ENCODE measurements at regions not wholly inside any gene's neighbourhood (a gene's known extent, or its start where the extent isn't known, plus 50 kb on each side); places are given as distances from the start of the nearest gene placed in this dataset.

GRCh38 chr19:23817519-23817918 is 58.8 kb upstream of the ZNF681 start:
- intact Hi-C loops (cut with DNase I) = no loop called here
- Histone ChIP-seq H3K4me3 (no peak overlapping the region), H3K4me1 (no peaks in the 10 kb centered on the region), H3K36me3 (replicated peaks in 1 of 2; ENCODE audit: insufficient read depth in 1 of 2, low read depth in 2 of 2) (no peaks in the 10 kb centered on the region), H3K27me3 (no peaks in the 10 kb centered on the region), H3K27ac (no peak overlapping the region), H3K9me3 (peaks cover 0 to 16% (median 0%) of the 10 kb centered on the region in 3 donors)
- no peak for ATAC-seq
- TF ChIP-seq CTCF (IDR thresholded peaks at IDR 0.05) (peak in 2 of 7 experiments; percentile 4 to 8), POLR2A (IDR thresholded peaks at IDR 0.05) (no peak)
- WGBS, 2 donors = 41 to 49% methylated on average over 4 of the region's 4 CpGs
- peak; percentile 12 to 53 (median 16) for DNase-seq

GRCh38 chr19:23810496-23810895 is 51.8 kb upstream of the ZNF681 start:
- no peak overlapping the region for H3K4me3 ChIP-seq
- intact Hi-C loops (cut with DNase I) = no loop called here
- H3K27me3 ChIP-seq = no peaks in the 10 kb centered on the region
- no peak overlapping the region for H3K27ac ChIP-seq
- no peaks in the 10 kb centered on the region for H3K9me3 ChIP-seq
- TF ChIP-seq CTCF (IDR thresholded peaks at IDR 0.05) (no peak), POLR2A (IDR thresholded peaks at IDR 0.05) (no peak)
- no peak for DNase-seq
- no peak for ATAC-seq
- 58 to 62% methylated on average over 3 of the region's 3 CpGs for WGBS, 2 donors
- no peaks in the 10 kb centered on the region for H3K36me3 ChIP-seq (replicated peaks in 1 of 2; ENCODE audit: insufficient read depth in 1 of 2, low read depth in 2 of 2)
- H3K4me1 ChIP-seq = no peaks in the 10 kb centered on the region

Measured in body of pancreas (tissue), 4 donors.